H4 (cell line): ENCODE measurements at regions not wholly inside any gene's neighbourhood (a gene's known extent, or its start where the extent isn't known, plus 50 kb on each side); places are given as distances from the start of the nearest gene placed in this dataset.
"Not testable (repeated sequence)": the region's sequence is repeated elsewhere in the genome, so short reads cannot be mapped to it uniquely, and the experiment has no call there.

Experiments
- DNase-seq: peaks from one replicate; pipeline ENCODE4 v3.0.0-alpha.2; 2015; ENCODE audit warnings: low spot score

DNA sequence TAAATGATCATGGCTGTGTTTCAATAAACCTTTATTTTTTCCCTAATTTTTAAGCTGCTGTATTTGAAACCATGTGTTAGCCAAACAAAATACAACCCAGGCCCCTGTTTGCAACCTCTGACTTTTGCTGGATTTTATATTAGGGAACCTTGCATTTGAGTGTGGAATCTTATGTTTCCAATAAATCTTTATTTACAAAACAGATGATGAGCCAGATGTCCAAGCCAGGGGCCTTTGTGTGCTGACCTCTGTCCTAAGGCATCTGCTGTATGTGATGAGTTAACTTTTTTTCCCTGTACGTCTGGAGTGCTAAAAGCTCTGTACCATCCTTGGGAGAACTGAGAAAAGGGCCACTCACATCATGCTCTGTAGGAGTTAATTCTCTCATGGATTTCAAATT, 162.9 kb downstream of the TRIB2 start:
- no peak for DNase-seq

DNA sequence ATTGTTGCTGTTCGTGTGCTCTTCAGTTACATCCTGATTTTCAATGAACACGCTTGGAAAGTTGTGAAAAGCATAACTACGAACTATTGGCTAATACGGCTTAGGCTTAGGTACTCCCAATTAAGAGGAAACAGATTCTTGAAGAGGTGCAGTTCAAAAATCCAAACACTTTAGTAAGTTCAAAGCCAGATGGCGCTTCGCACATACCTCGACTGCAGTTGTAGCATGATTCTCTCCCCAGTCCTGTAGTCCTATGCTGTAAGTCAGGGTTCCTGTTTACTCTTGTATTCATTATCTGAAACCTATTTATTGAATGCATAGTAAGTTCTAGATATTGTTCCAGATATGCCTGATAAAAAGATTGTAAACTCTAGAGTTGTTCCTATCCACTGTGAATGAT, 165.2 kb downstream of the TRIB2 start:
- DNase-seq = no peak

DNA sequence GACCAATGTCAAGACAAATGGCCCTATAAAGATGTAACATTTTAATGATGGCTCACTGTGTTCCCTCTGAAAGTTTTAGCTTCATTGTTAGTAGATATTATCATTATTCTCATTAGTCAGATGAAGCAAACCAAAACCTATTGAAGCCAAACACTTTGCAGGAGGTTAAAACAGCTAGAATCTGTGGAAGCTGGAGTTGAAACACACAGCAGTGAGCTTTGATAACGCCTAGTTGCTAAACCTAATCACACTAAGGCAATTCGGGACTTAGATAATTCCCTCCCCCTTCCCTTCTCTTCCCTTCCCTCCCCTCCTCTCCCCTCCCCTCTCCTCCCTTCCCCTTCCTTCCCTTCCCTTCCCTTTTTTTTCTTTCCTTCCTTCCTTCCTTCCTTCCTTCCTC, 165.7 kb downstream of the TRIB2 start:
- DNase-seq = no peak

DNA sequence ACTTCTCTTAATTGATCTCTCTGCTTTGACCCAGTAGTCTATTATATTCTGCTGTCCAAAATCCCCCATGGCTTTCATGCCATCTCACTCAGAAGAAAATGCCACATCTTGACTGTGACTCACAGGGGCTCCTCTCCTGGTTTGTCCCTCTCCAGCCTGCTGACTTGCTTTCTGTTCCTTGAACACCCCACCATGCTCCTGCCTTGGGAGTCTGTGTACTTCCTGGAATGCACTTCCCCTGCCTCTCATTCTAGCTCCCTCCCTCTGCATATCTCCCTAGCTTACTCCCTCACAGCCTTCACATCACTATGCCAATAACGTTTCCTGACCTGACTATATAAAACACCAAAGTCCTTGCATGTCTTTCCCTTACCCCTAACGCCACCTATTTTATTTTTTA, 167.2 kb downstream of the TRIB2 start:
- DNase-seq = no peak

DNA sequence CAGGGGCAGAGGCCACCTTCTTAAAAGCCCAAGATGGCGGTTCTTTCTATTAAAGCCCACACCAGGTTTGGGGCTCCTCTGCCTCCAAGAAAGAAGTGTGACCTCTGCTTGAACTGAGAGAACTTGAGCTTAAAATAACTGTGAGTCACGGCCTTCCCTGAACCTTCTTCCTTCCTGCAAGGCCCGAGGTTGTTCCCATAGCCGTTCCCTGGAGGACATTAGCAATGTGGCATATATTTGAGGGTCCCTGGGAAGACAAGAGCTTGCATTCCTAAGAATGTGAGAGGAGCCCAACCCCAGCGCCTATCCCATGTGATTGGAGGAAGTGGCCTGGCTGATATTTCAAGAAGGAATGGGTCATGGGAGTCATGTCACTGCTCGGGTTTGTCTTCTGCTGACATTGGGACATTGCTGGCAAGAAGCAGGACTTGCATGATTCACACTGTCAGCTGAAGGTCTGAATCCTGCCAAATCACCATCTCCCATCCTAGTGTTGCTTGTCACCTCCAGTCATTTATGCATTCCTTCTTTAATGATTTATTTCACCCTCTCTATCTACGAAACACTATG, 168.1 kb downstream of the TRIB2 start:
- DNase-seq = peak; percentile 41

DNA sequence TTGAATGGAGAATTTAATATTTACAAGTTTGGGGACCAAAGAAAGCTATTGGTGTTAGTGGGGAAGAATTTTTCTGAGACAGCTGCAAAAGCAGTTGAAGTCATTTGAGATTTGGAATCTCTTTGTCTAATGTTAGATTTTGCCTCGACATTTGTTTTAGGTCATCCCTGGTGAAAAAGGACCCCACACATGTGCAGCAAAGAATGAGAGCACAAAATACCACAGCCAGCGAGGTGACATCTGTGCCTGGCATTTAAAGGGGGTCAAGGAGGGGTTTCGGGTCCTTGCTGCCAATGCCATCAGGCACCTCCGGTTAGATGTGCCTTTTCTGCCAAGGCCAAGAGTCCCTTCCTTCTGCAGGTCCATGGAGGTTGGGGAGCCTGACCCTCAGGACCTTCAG, 173.3 kb downstream of the TRIB2 start:
- DNase-seq = no peak

DNA sequence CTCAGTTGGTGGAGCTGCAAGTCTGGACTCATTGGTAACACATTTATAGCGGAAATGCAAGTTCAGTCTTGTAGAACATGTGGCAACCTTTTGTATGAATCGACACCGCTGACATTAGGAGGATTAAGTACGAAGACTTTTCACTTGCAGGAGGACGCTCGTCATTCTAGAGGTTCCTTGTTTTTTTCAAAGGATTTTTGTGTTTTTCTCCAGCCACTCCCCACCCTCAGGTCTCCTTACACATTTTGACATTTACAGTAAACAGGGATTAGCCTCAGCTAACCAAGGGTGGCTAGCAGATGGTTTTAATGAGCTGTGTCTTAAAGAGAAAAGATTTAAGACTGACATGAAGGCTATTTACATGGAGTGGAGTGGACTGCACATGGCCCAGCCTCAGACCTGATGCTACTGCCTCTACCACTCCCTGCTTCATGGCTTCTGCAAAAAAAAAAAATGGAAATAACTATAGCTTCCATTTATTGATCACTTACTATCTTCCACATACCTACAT, 173.8 kb downstream of the TRIB2 start:
- DNase-seq = no peak

DNA sequence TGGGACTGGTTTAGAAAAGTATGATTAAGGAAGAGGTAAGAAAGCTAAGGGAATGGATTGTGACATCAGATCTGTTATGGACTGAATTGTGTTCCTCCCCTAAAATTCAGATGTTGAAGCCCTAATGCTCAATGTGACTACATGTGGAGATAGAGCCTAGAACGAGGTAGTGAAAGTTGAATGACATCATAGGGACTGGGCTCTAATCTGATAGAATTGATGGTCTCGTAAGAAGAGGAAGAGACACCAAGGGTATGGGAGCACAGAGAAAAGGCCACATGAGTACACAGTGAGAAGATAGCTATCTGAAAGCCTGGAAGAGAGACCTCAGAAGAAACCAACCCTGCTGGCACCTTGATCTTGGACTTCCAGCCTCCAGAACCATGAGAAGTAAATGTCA, 178.3 kb downstream of the TRIB2 start:
- DNase-seq = no peak

DNA sequence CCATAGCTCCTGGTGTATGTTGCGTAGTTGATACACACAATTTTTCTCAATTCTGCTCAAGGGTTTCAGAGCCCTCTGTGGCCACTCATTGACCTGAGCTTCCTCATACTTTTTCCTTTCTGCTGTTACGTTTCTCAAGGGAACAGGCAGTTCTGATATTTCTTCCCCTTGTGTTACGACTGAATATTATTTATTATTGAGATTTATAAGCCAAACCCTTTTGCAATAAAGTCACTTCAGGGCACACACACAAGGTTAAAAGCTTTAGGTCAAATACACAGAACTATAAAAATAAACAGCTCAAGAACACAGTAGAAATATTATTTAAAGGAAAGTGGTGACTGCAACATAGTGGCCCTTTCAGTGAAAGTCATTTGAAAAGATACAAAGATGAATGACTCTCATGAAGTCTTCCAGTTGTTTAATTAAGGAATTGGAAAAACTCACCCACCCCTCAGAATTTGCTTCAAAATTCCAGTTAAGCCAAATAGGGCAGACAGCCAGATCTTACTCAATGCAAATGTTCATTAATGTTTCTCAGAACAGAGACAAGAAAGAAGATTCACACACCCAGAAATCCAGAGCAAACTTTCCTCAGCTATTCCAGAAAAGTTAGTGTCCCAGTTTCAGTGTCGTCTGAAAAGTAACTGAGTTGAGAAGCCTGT, 179.7 kb downstream of the TRIB2 start:
- no peak for DNase-seq

DNA sequence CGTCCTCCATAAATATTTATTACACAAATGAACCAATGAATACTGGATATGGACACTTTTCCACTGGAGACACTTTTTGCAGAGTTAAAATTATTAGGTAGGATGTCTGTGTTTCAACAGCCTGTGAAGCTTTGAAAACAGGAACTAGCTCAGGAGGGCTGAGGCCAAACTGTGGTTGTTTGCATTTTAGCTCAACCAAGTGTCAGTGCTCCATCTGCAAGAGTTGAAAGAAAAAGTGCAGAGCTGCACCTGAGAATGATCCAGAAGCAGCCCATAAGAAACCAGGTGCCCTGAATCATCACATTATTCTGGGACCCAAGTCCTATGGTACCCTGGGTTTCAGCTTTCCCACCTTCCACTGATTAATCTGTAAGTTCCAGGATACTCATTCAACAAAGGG, 180.4 kb downstream of the TRIB2 start:
- DNase-seq = no peak

DNA sequence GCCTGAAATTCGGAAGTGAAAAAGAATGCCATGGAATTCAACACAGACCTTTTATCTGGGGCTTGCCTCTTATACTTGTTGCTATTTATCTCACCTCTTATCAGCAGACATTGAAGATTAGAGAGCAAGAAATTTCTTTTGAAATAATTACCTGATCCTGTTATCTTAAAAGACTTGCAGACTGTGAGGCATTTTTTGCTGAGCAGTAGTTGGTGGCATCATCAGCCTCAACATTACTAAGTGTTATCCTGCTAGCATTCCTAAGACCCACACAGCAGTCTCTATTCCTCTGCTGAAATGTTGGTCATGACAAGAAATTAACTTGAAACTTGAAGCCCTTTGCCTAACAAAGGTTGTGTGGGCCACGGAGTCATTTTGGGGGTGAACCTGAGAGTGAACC, 186.5 kb downstream of the TRIB2 start:
- no peak for DNase-seq

DNA sequence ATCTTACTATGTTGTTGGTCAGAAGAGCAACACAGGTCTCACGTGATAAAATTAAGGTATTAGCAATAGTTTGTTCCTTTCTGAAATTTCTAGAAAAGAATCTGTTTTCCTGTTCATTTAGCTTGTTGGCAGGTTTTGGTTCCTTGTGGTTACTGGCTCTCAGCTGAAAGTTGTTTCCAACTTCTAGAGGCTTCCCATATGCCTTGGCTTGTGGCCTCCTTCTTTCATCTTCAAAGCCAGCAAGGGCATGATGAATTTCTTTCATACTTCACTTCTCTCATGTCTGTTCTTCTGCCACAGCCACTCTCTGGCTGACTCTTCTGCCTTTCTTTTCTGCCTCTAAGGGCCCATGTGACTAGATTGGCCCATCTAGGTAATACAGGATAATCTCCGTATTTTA, 193.7 kb downstream of the TRIB2 start:
- DNase-seq = no peak

DNA sequence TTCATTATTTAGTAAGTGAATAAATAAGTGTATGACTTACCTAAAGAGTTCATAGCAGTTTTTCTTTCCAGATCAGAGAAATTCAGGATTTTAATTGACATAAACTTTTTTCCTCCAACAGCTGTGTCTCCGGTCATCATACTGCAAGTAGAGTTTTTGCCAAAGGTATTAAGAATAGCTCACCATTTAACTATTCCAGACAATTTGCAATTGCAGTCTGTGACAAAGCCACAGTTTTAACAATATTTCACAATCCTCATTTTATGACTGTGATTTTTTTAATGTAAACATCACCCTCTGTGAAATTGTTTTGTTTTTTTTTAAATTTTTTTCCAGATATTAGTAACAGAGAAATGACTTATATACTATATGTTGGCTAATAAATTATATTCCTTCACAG, 199.1 kb downstream of the TRIB2 start:
- no peak for DNase-seq

DNA sequence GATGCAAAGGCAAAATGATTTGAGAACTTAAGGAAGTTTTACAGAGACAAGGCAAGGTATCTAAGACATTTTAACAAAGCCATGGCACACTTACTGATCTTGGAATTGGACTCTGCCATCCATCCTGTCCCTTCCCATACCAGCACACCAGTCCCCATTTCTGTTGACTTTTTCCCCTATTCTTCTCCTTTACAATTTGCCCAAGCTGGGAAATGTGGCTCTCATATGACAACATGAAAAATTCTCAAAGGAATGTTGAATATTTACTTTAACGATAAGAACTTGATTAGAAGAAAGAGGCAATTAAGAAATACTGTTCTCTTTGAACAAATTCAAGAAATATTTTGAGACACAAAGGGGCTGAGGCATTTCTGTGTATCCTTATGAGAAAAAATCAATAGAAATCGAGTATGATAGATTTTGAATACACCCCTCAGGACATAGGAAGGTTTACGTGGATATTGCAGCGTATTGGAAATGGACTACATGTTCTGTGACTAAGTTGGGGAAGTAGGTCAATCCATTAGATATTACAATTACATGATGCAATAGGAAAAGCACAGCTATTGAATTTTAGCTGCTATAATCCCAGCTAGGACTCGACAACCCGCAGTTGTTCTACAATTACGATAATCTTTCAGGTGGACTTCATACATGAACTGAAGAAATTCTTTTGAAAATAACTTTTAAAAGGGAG, 201.6 kb downstream of the TRIB2 start:
- no peak for DNase-seq

DNA sequence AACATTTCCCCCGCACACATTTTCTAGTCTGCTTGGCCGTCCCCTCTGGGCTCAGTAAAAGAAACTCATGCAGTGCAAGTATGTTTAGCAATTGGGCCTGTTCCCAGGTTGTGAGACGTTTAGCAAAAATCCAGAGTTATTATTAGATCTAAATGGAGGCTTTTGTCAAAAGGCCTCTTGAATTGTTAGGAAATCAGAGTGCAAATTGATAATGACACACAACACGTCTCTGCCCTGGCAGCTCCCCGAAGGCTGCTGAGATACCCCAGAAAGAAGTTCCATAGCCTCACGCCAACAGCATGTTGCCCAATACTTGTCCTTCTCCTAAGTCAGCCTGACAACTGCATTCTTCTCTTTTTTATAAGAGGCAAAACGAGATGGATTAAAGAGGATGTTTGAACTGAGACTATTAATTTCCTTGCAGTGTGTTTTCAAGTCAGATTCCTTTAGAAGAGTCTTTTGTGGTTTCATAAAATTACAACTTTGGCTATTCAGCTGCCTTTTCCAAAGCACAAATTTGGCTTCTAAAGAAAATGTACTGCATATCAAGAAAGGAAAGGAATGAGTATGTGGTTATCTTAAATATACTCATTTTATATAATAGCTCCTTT, 202.2 kb downstream of the TRIB2 start:
- DNase-seq = no peak

DNA sequence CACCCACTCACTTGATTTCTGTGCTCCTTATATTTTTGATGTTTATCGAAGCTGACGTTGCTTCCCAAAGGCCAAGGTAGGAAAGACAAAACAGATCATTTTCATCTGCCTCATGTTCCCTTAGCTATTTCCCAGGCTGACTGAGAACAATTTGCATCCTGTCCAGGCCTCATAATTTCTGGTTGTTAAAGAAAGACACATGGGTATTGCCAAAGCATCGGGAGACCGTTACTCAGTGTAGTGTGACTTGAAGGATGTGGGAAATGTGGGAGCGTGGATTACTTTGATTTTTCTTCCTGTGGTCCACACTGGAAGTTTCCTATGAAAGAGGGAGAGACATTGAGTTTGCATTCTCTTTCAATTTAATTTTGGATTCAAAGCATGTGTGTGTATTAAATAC, 204.6 kb downstream of the TRIB2 start:
- DNase-seq = no peak

DNA sequence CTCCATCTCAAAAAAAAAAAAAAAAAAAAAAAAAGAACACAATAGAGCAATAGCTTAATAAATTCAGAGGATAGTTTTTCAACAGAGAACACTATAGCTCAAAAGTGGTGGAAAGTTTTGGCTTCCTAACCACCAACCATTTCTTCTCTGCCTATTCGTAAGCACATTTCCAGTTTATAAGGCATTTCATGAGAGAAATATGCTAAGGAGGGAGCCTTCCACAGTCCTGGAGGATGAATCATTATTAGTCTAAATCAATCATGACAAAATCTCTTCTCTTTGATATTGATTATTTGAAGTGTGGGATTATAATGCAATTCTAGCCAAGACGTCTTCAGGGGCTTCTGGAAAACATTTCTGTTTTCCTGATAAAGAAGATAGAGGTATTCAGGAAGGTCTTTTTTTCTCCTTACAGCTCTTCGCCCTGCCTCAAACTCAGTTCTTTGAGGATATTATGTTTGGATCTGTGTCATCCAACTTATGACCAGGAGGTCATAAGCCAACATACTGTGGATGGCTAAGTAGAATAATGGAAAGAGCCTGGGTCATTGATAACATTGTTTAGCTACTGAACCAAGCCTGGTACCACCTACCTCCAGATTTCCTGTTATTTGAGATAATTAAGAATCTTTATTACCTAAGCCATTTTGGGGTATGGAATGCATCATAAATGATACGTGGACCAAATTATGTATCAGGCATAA, 207.3 kb downstream of the TRIB2 start:
- DNase-seq = no peak

DNA sequence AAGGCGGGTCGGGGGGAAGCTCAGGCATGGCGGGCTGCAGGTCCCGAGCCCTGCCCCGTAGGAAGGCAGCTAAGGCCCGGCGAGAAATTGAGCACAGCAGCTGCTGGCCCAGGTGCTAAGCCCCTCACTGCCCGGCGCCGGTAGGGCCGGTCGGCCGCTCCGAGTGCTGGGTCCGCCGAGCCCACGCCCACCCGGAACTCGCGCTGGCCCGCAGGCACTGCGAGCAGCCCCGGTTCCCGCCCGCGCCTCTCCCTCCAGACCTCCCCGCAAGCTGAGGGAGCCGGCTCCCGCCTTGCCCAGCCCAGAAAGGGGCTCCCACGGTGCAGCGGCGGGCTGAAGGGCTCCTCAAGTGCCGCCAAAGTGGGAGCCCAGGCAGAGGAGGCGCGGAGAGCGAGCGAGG, 209.9 kb downstream of the TRIB2 start:
- not testable (repeated sequence) for DNase-seq

DNA sequence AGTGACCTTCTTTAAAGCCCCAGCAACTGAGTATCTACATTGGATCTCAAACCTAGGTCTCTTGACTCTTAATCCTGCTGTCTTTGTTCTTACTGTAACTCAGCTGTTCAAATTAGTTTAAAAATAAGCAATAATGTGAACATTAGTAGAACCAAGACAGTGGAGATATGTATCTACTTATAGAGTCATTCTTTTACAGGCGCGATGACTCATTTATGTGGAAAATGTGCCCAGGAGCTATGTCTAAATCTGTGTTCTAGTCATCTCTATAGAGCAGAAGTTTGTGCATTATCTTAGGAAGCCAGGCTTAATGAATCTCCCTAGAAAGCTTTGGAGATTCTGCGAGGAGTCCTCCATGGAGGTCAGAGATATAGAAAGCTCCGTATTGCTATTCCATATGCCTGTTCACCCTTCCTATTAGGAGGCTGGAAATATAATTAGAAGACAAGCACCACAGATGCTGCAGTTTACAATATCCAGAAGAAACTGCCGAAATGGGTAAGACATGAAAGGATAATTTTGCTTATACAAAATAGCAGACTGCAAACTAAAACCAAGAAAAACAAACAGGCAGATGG, 211.6 kb downstream of the TRIB2 start:
- no peak for DNase-seq

DNA sequence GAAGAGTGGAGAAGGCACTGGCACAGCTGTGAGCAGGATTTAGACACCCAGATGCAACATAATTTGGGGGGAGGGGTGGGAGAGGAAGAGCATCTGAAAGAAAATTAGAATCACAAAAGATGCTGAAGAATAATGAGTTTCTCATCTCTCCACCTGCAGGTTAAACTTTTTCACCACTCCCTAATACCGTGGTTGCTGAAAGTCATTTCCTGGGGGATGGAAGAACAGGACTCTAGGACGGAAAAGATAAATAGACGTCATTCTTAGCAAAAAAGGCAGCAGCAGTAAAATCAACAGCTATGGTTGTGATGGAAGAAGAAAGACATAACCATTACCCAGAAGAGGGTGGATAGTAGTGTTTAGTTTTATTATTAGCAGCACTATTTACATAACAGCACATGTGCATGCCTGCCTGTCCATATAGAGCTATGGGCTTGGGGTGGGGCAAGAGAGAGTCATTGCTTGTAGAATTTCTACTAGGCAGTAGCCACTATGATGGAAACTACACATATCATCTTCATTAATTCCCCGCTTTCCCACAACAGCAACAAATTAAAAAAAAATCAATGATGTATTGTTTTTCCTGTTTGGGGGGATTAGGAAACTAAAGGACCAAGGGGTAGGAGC, 212.2 kb downstream of the TRIB2 start:
- no peak for DNase-seq

DNA sequence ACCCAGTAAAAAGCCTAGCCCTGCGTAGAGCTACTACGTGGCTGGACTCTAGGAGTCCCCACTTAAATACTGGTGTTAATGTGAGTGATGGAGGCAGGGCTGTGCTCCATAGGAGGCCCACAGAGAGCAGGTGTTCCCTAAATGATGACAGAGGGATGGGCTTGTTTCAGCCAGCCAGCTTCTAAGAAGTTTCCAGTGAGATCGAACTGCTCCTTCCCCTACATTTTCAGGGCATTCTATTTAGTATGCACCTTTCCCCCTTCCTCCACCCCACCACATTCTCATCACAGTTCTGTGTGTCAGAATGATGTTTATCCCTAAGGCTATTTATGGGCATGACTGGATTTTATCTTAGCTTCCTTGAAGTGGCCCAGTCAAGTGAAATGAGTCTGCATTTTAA, 213.0 kb downstream of the TRIB2 start:
- DNase-seq = no peak
